A549 (cell line): ENCODE measurements at regions not wholly inside any gene's neighbourhood (a gene's known extent, or its start where the extent isn't known, plus 50 kb on each side); places are given as distances from the start of the nearest gene placed in this dataset.

ENCODE experiments used
- ATAC-seq, 2 experiments: fragments of 200-7000 bp in 1 of 2; fragments of >200 bp in 1 of 2; cut with Nextera tagmentation in 1 of 2; cut with Tn5 transposase in 1 of 2; 3 replicates each; pipeline versions ENCODE4 v1.8.0 to v1.9.1; 2018 to 2020; ENCODE audit warnings: mild to moderate bottlenecking in 1 of 2, moderate library complexity in 1 of 2
- CTCF ChIA-PET: fragments of 300-600 bp; sonication (Branson Sonifier 250); formaldehyde crosslinking; extraction: SDS; loops from one replicate; lab custom pipeline; 2021; ENCODE audit warnings: antibody characterized with exemption, inconsistent platforms; lab: Yijun Ruan, JAX
- POLR2A ChIA-PET: fragments of 350-600 bp; formaldehyde crosslinking; extraction: SDS; loops from one replicate; lab custom pipeline; 2021; ENCODE audit warnings: antibody characterized with exemption, inconsistent platforms; lab: Yijun Ruan, JAX
- DNase-seq, 2 experiments: peaks; one replicate each; pipeline versions ENCODE4 v3.0.0 to v3.0.0-alpha.2; 2011 to 2016; ENCODE audit warnings: low read depth in 1 of 2, low spot score in 1 of 2
- FAIRE-seq: peaks from 2 replicates; lab custom pipeline; 2011; peaks lifted over from hg19 to GRCh38; lab: Jason Lieb, UNC
- H3K27ac ChIP-seq, 2 experiments: fragments of >200 bp; sonication (Bioruptor Twin); formaldehyde crosslinking; 3 replicates each; pipeline ENCODE4 v1.5.1; 2016 to 2017
- H3K4me1 ChIP-seq: fragments of >200 bp; sonication (Bioruptor Twin); formaldehyde crosslinking; 3 replicates; pipeline ENCODE4 v1.6.1; 2016
- H3K4me2 ChIP-seq: fragments of >200 bp; sonication (Bioruptor Twin); formaldehyde crosslinking; 3 replicates; pipeline ENCODE4 v1.6.1; 2016
- H3K4me3 ChIP-seq: fragments of >200 bp; sonication (Bioruptor Twin); formaldehyde crosslinking; 3 replicates; pipeline ENCODE4 v1.5.1; 2016
- H3K9me3 ChIP-seq: fragments of >200 bp; sonication (Bioruptor Twin); formaldehyde crosslinking; 3 replicates; pipeline ENCODE4 v1.6.1; 2016
- BCL3 ChIP-seq: fragments of >200 bp; sonication (Bioruptor Twin); formaldehyde crosslinking; IDR thresholded peaks from 3 replicates; pipeline ENCODE4 v1.6.1; 2016
- BHLHE40 ChIP-seq: IDR thresholded peaks from 2 replicates; pipeline ENCODE4 v1.6.1; 2012; ENCODE audit warnings: low read depth, low read length, inconsistent platforms
- CBX8 ChIP-seq: fragments of 200-600 bp; sonication (generic); IDR thresholded peaks from 2 replicates; pipeline ENCODE4 v1.6.1; 2016
- CEBPB ChIP-seq, 2 experiments: fragments of >200 bp in 1 of 2; sonication (Bioruptor Twin) in 1 of 2; formaldehyde crosslinking in 1 of 2; IDR thresholded peaks; 2 replicates each; pipeline ENCODE4 v1.6.1; 2012 to 2016
- CHD4 ChIP-seq: fragments of 200-600 bp; sonication (generic); IDR thresholded peaks from 2 replicates; pipeline ENCODE4 v1.6.1; 2016; ENCODE audit warnings: antibody characterized with exemption, mild to moderate bottlenecking, borderline replicate concordance
- FOXS1 ChIP-seq: fragments of 250-450 bp; sonication (Bioruptor Pico); IDR thresholded peaks from 2 replicates; pipeline ENCODE4 v1.5.0; 2020; ENCODE audit warnings: mild to moderate bottlenecking, moderate library complexity
- GATA3 ChIP-seq: IDR thresholded peaks from 2 replicates; pipeline ENCODE4 v1.6.1; 2012; ENCODE audit warnings: borderline replicate concordance
- HOXB13 ChIP-seq: fragments of 250-450 bp; sonication (Bioruptor Pico); IDR thresholded peaks from 2 replicates; pipeline ENCODE4 v1.5.0; 2020; ENCODE audit warnings: low read depth, mild to moderate bottlenecking, moderate library complexity
- HOXB5 ChIP-seq: fragments of 250-450 bp; sonication (Bioruptor Pico); IDR thresholded peaks from 2 replicates; pipeline ENCODE4 v1.5.0; 2020; ENCODE audit warnings: mild to moderate bottlenecking, moderate library complexity
- JUNB ChIP-seq: fragments of >200 bp; sonication (Bioruptor Twin); formaldehyde crosslinking; IDR thresholded peaks from 2 replicates; pipeline ENCODE4 v1.6.1; 2016
- KDM1A ChIP-seq: fragments of 200-600 bp; sonication (generic); IDR thresholded peaks from 2 replicates; pipeline ENCODE4 v1.6.1; 2016; ENCODE audit warnings: low read depth, mild to moderate bottlenecking
- KDM5A ChIP-seq: fragments of 200-600 bp; sonication (generic); IDR thresholded peaks from 2 replicates; pipeline ENCODE4 v1.6.1; 2016; ENCODE audit warnings: antibody characterized with exemption, mild to moderate bottlenecking
- MAFK ChIP-seq: fragments of 450-650 bp; IDR thresholded peaks from 2 replicates; pipeline ENCODE4 v1.6.1; 2014; ENCODE audit not compliant: partially characterized antibody
- NFE2L2 ChIP-seq: fragments of 150-350 bp; conservative IDR thresholded peaks from 2 replicates; pipeline ENCODE4 v1.6.1; 2014; ENCODE audit warnings: low read length
- PBX3 ChIP-seq: IDR thresholded peaks from 2 replicates; pipeline ENCODE4 v1.6.1; 2012
- PHF8 ChIP-seq: fragments of 200-600 bp; sonication (generic); IDR thresholded peaks from 2 replicates; pipeline ENCODE4 v1.6.1; 2016; ENCODE audit warnings: low read depth, mild to moderate bottlenecking, antibody characterized with exemption, moderate library complexity, borderline replicate concordance
- RARB ChIP-seq: fragments of 250-450 bp; sonication (Bioruptor Pico); IDR thresholded peaks from 2 replicates; pipeline ENCODE4 v1.8.0; 2021; ENCODE audit warnings: mild to moderate bottlenecking, moderate library complexity
- REST ChIP-seq: fragments of 200-600 bp; sonication (generic); IDR thresholded peaks from 2 replicates; pipeline ENCODE4 v1.6.1; 2016; ENCODE audit warnings: antibody characterized with exemption, mild to moderate bottlenecking, moderate library complexity
- RFX5 ChIP-seq: fragments of 450-650 bp; IDR thresholded peaks from 2 replicates; pipeline ENCODE4 v1.7.1; 2014; ENCODE audit warnings: antibody characterized with exemption, mild to moderate bottlenecking, moderate library complexity
- SMC3 ChIP-seq: fragments of >200 bp; sonication (Bioruptor Twin); formaldehyde crosslinking; IDR thresholded peaks from 3 replicates; pipeline ENCODE4 v1.6.1; 2018; ENCODE audit warnings: inconsistent platforms
- SREBF2 ChIP-seq: fragments of 450-650 bp; IDR thresholded peaks from 2 replicates; pipeline ENCODE4 v1.6.1; 2014; ENCODE audit warnings: mild to moderate bottlenecking, moderate library complexity
- TFCP2L1 ChIP-seq: fragments of 250-450 bp; sonication (Bioruptor Pico); IDR thresholded peaks from 2 replicates; pipeline ENCODE4 v1.5.0; 2021; ENCODE audit warnings: mild to moderate bottlenecking
- ZFP36 ChIP-seq: fragments of 450-650 bp; IDR thresholded peaks from 2 replicates; pipeline ENCODE4 v1.6.1; 2014; ENCODE audit warnings: borderline replicate concordance; ENCODE audit not compliant: partially characterized antibody
- WGBS: methylation state at CpG from one replicate; pipeline ENCODE4 v1.1.6; 2017; ENCODE audit errors: missing lambda C conversion rate; 5-methylcytosine and 5-hydroxymethylcytosine counted together

GRCh38 chr5:21663082-21663481, 1190.1 kb downstream of the CDH12 start:
- no peak for FAIRE-seq
- peak in 1 of 2 experiments; percentile 17 for DNase-seq
- H3K4me1 ChIP-seq: no peaks in the 10 kb centered on the region
- no peaks in the 10 kb centered on the region for H3K9me3 ChIP-seq
- TF ChIP-seq RFX5 (no peak), SREBF2 (no peak), JUNB (no peak), MAFK (no peak), KDM5A (no peak), BCL3 (no peak), RARB (CRISPR knock-in tag) (no peak), HOXB5 (CRISPR knock-in tag) (no peak), PHF8 (no peak), BHLHE40 (no peak), CBX8 (no peak), NFE2L2 (no peak), SMC3 (no peak), FOXS1 (no peak), GATA3 (no peak)
- no peak for ATAC-seq
- no peak overlapping the region for H3K4me3 ChIP-seq
- H3K27ac ChIP-seq: no peak overlapping the region
- CTCF ChIA-PET: no interaction called here
- POLR2A ChIA-PET: no interaction called here
- no peak overlapping the region for H3K4me2 ChIP-seq
- 0% methylated on average over 1 of the region's 2 CpGs for WGBS

- POLR2A ChIA-PET: no interaction called here
- H3K9me3 ChIP-seq: no peaks in the 10 kb centered on the region
- DNase-seq: no peak
- 11% methylated on average over 2 of the region's 2 CpGs for WGBS
- no peak for TF ChIP-seq GATA3
- TF ChIP-seq TFCP2L1: no peak
- no peak for TF ChIP-seq PBX3
- no peak for TF ChIP-seq KDM1A
- no peak for TF ChIP-seq REST
- TF ChIP-seq CHD4: no peak
- TF ChIP-seq CEBPB (IDR thresholded peaks at IDR 0.05): no peak
- TF ChIP-seq HOXB13 (CRISPR knock-in tag): no peak
- TF ChIP-seq ZFP36: no peak
- no peak for TF ChIP-seq KDM5A
- TF ChIP-seq, all 56 proteins: peak for 0
- Histone ChIP-seq H3K4me2 (no peak overlapping the region), H3K4me3 (no peak overlapping the region), H3K4me1 (no peaks in the 10 kb centered on the region), H3K27ac (no peak overlapping the region)
- FAIRE-seq (no peak), ATAC-seq (no peak)
- CTCF ChIA-PET: no interaction called here
Measured at GRCh38 chr5:21661184-21661583, 1192.0 kb downstream of the CDH12 start.
